HG02870 (cell line): ENCODE measurements at regions not wholly inside any gene's neighbourhood (a gene's known extent, or its start where the extent isn't known, plus 50 kb on each side); places are given as distances from the start of the nearest gene placed in this dataset.
"Not testable (repeated sequence)": the region's sequence is repeated elsewhere in the genome, so short reads cannot be mapped to it uniquely, and the experiment has no call there.

Source experiments
- ATAC-seq: cut with Tn5 transposase; IDR thresholded peaks from one replicate; pipeline ENCODE4 v1.9.1; 2021; ENCODE audit warnings: mild to moderate bottlenecking, moderate library complexity; ENCODE audit not compliant: unreplicated experiment

DNA sequence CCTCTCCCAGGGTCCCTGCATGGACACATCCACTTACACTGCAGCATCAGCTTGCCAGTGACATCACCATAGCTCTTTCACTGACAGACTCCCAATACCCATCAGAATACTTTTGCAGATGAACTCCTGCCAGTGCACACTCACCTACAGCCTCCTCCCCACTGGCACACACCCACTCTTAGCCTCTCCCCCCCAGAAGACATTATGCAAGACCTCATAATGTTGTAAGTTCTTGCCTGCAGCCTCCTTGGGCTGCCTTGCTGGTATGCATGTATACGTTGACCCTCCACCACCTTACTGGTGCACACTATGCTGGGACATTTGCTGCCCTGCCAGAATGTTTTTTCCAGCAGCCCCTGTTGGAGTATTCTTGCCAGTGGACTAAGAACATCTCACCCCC is 324.2 kb downstream of the AEBP2 start:
- no peak for ATAC-seq

DNA sequence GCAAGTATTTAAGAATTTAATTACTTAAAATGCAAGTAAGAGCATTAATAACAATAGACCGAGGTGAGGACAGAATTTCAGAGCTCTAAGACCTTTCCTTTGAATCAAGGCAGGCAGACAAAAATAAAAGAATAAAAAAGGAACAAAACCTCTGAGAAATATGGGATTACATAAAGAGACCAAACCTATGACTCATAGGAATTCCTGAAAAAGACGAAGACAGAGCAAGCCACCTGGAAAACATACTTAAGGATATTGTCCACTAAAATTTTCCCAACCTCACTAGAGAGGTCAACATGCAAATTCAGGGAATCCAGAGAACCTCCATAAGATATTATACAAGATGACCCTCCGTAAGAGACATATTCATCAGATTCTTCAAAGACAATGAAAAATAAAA is 325.1 kb downstream of the AEBP2 start:
- ATAC-seq: no peak

DNA sequence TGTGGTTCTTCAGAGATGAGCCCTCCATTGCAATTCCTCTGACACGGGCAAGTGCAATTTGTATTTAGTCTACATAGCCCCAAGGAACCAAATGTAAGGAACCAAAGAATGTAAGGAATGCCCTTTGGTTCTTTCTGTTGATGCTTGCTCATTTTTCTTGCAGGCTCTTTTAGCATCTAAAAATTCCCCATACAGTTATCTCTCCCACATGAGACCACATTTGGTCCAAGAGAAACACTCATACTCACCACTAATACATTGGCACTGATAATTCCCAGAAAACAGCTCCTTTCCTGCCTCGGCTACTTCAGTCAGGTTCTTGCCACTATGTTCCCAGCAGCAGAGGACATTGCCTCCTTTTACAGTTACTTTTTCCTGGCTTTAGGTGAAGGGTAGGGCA is 332.6 kb downstream of the AEBP2 start:
- no peak for ATAC-seq

DNA sequence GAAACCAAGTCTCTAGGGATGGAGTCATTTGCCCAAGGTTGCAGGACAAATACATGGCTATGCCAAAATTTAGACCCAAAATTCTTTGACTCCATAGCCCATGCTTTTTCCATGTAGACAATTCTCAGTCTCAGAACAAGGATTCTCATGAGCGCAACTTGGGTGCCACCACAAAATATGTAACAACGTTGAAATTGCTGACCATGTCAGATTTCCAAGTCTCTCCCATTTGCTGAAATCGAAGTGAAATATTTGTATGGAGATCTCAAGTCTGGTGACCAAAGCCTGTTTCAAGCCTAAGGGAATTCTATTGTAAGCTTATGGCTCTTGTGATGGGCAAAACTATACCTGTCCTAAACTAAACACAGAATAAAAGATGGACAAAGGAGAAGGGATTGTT is 333.5 kb downstream of the AEBP2 start:
- no peak for ATAC-seq

DNA sequence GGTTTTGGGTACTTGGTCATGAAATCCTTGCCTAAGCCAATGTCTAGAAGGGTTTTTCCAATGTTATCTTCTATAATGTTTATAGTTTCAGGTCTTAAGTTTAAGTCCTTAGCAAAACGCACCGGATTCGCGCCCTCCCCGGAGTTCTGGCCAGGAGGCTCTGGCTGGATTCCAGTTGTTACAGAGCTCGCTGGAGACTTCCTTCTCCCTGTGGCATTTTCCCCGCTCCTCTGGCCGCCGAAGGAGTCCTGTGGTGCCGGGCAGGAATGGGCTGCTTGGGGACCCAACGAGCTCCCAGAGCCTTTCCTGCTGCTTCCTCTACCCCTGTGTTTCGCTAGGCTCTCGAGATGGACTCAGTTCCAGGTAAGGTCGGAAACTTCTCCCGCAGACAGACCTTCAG is 335.9 kb downstream of the AEBP2 start:
- ATAC-seq: no peak

DNA sequence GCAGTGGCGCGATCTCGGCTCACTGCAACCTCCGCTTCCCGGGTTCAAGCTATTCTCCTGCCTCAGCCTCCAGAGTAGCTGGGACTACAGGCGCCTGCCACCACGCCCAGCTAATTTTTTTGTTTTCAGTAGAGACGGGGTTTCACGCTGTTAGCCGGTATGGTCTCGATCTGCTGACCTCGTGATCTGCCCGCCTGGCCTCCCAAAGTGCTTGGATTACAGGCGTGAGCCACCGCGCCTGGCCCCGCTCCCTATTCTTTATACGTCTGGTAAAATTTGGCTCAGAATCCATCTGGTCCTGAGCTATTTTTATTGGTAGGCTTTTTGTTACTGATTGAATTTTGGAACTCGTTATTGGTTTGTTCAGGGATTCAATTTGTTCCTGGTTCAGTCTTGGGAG is 336.7 kb downstream of the AEBP2 start:
- not testable (repeated sequence) for ATAC-seq

DNA sequence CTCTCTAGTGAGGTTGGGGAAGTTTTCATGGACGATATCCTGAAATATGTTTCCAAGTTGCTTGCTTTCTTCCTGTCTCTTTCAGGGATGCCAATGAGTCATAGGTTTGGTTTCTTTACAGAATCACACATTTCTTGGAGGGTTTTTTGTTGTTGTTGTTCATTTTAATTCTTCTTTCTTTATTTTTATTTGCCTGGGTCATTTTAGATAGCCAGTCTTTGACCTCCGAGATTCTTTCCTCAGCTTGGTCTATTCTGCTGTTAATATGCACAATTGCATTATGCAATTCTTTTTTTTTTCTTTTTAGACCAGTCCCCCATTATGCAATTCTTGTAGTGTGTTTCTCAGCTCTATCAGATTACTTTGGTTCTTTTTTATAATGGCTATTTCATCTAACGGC is 338.9 kb downstream of the AEBP2 start:
- ATAC-seq: no peak

DNA sequence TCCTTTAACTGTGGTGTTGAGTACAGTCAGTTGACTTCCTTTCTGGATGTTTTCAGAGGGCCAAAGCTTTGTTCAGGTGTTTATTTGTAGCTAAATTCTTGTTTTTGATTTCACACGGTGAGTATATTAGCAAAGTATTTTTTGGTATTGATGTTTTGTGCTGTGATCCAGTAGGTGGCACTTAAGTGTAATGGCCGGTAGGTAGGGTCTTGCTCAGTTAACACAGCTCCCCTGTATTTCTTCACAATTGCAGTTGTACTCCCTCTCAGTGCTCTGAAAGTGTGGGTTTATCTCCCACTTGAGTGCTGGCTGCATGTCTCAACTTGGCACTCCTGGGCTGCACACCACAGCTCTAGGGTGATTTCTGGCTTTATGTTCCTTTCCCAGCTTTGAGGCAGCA is 339.5 kb downstream of the AEBP2 start:
- ATAC-seq: no peak

DNA sequence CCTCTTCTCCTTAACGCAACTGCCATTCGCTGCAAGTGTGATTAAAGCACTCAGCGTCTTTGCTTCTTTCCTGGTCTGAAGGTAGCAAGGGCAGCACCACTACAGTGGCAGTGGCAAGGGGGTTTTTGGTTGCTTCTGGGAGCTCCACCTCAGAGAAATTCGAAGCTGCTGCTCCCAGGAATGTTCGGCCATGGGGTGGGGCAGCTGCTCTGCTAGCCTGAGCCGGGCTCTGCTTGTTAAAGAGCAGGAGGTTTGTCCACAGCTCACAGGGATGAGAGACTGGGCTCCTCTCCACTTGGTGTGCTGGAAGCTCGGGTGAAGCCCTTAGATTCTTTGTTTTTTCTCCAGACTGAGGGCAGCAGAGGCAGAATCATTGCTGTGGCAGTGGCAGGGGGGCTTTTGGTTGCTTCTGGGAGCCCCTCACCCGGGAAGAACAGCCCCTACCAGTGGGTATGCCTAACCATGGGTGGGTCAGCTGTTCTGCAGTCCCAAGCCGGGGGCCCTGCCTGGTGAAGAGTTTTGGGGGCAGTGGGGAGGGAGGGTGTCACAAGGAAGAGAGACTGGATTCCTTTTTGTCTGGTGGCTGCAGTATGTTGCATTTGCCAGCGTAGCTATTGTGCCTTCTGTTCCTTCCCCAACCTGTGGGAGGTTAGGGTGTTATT is 340.2 kb downstream of the AEBP2 start:
- ATAC-seq: no peak

DNA sequence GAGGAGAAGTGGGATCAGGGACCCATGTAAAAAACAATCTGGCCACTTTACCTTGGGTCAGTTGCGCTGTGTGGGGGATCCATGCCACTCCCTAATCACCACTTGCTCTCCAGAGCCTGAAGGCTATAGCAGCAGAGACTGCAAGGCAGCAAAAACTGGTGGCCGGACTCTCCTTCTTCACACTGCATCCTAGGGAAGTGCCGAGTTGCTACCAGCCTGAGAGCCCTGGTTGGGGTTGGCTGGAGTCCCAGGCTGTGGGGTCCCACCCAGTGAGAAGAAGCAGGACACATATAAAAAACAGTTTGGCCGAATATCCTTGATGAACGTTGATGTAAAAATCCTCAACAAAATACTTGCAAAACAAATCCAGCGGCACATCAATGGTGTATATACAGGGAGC is 341.2 kb downstream of the AEBP2 start:
- no peak for ATAC-seq

DNA sequence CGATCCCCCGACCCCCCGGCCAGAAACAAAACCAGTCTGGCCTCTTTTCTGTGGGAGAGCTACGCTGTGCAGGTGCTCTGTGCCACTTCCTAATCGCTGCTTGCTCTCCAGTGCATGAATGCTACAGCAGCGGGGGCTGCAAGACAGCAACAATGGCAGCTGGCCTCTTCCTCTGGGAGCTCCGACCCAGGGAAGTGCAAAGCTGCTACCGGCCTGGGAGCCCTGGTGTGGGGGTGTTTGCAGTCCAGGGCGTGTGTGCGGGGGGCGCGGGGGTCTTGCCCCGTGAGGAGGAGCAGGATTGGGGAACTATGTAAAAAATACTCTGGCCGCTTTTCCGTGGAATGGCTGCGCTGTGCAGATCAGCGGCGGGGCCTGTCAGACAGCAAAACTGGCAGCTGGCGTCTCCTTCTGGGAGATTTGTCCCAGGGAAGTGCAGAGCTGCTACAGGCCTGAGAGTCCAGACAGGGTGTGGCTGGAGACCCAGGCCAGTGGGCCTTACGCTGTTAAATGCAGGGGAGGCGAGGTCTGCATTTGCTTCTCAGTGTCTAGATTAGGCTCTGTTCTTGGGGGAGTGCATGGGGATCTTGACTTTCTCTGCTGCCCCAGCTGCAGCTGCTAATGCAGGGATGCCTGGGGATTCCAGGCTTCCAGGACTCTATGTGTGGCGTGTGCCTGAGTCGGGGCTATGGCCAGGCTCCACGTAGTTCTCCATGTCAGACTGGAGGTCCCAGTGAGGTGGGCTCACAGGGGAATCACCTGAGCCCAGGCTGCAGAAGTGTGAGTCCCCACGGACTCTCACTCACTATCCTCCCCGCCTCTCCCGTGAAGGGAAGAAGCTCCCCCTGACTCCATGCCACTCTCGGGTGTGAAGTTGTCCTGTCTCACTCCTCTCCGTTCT is 344.5 kb downstream of the AEBP2 start:
- no peak for ATAC-seq

DNA sequence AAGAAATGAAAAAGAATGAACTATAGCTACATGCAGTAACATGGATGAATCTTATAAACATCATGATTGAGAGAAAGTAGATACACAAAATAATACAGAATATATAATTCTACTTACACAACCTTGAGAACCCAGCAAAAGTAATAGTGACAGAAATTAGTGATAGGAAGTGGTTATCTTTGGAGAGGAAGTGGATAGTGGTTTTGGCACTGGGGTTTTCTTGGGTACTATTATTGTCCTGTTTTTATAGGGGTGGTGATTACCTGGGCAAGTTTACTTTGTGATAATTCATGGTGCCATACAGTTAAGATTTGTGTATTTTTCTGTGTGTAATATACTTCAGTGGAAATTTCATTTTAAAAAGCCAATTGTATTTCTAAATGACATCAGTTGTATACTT is 352.7 kb downstream of the AEBP2 start:
- ATAC-seq: no peak

DNA sequence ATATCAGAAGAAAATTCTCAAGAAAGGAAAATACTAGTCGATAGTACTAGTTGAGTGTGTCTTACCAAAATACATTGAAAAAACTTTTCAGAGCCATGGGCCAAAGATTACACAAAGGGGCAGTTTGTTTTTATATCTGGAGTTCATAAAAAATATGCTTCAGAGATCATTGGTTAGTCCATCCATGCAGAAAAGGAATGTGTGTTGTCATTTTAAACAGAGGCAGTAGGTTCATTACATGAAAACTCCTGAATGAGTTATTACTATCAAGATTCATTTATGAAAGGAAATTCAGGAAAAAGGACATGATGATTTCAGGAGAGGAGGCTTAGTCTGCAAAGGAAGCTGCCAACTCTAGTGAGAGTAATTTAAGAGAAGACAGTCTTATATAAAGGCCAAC is 354.8 kb downstream of the AEBP2 start:
- ATAC-seq: no peak

DNA sequence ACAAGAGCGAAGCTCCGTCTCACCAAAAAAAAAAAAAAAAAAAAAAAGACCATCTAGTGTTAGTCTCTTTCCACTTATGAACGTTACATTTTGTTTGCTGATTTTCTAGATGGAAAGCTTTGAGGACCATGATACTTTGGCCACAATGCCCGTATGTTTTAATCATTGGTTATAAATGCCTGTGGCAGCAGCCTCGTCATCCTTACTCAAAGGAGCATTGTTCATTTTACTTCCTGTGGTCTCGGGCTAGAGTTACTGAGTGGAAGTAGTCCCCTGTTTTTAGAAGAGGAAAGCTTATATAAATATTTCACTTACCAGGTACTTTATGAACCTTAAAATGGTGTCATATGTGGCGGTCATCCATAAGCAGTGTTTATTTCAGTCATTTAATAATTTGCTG is 359.9 kb downstream of the AEBP2 start:
- ATAC-seq: no peak

DNA sequence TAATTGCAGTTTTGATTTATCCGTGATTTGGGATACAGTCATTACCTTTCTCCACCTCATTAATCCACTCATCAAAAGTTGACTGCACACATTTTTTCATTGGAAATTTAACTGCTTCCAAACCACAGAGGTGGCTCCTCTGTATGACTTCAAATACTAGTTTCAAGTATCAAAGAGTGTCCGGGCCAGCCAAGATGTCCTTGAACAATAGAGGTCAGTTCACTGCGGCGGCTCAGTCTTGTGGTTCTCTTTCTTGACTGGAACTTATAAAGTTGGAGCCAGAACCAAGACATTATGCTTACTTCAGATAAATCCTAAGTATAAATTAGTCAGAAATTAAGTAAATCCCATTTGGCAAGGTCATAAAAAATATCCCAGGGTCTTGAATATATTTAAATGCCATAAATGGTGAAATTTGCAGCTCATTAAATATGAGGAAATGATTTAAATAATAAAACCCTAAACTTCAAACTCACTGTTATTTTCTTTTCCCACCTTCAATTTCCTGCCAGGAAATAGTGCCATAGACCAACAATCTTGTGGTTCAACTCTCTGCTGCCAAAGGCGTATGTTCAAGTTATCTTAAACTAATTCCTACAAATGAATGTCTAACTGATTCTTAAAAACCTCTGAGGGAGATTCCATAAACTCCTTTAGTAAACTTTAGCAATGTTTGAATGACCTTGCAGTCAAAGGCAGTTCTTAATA is 360.8 kb downstream of the AEBP2 start:
- no peak for ATAC-seq

DNA sequence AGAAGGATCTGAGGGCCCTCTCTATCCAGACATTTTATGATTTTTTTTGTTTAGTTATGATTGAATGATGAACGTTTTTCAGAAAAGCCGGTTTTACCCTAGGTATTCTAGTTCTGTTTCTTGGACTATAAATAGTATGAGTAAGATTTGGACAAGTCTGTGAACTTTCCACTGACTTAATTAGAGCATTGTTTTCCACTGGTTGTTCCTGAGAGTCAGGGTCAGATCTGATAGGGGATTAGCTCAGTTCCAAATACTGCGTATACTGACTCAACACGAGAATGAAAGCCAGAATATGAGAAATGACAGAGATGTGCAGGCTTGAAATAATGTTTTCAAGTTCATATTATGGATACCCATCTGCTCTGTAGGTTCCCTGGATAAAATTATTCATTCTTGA is 361.6 kb downstream of the AEBP2 start:
- no peak for ATAC-seq

DNA sequence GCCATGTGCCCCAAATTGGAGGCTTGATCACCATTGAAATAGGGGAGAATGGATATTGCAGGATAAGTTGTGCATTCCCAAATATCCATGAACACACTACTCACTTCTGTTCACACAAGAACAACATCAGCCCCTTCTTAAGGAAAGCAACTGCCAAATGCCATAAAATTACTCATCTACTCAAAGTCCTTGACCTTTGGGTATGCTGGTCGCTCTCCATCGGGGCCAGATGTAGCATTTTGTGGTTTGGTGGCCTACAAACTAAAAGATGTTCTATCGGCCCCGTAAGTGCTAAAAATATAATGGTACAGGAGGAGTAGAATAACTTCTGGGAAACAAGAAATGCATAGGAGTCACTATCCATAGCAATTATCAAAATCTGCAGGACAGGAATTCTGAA is 362.6 kb downstream of the AEBP2 start:
- no peak for ATAC-seq

DNA sequence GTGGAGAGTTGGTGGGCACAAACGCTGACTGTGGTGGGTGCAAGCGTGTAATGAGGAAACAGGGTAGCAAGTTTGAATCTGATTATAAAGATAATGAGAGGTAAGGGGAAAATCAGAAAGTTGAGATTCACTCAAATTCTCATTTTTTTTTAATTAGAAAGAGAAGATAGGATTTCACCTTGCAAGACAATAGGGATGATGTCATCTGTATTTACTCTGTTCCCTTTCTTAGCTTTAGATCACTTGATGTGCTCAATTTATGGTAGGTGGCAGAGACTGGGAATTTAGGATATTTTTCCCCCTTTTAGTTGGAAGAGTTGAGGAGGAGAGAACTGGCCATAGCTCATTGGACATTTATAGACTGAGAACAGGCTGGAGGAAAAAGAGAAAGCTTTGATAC is 363.6 kb downstream of the AEBP2 start:
- no peak for ATAC-seq

DNA sequence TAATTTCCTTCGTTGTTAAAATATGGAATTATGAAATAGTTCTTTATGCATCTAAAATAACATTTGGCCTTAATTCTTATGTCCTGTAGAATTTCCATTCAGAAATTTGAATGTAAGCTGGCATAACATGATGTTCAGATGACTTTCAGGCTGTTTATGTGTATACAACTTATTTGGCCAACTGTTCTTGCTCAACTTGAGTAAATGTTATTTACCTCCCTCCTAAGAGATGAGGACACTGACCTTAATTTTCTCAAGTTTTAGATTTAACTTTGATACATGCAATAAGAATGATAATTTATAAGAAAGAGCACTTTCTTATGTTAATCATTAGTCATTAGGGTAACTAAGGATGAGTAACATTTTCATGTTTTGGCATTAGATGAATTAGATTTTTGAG is 365.4 kb downstream of the AEBP2 start:
- ATAC-seq: no peak

DNA sequence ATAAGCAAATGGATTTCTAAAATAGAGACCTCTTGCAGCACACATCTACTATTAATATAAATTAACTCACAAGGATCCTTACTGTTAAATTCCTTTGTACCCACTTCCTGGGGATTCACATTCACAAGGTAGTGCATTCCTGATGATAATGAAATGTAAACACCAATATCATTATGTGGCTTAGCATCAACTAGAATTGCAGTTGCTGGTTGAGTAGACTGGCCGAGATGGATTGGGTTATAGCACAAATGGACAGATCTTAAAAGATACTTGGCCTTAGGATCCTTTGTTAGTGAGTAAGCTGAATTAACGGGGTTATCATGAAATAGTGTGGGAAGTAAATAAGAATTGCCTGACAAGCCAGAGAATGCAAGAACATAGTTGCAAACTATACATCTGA is 369.1 kb downstream of the AEBP2 start:
- ATAC-seq: no peak

DNA sequence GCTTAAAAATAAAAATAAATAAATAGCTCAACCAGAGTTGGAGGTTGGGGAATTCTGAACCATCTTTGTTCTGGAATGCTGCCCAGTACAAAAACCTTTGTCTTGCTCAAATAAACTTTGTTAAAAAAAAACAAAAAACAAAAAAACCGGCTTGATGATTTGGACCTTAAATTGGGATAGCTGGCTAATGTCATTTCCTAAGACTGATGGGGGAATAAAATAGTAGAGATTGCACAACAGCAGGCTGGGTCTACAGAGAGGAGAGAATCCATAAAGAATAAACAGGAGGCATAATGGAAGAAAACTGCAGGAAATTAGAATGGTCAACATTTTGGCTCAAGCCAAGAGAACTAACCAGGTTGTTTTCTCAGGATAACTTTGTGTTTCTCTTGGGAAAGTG is 370.9 kb downstream of the AEBP2 start:
- ATAC-seq: no peak

DNA sequence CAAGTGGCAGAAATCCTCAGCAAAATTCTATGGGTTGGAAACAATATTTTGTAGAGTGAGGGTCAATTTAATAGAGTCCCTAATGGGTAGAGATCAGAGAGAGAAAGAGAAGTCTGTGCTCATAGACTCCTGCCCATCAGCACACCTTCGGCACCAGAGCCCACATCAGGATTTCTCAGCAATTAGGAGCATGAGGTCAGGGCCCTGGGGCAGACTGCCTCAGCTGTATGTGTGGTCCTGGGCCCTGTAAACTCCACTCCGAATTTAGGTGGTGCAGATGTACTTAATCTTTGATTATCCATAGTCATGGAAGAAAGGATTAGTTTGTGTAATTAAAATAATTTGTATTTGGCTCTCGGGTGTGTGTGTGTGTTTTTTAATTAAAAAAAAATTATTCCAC is 372.6 kb downstream of the AEBP2 start:
- ATAC-seq: no peak
